ENCODE measurements at regions not wholly inside any gene's neighbourhood (a gene's known extent, or its start where the extent isn't known, plus 50 kb on each side); places are given as distances from the start of the nearest gene placed in this dataset.
"Not testable (repeated sequence)": the region's sequence is repeated elsewhere in the genome, so short reads cannot be mapped to it uniquely, and the experiment has no call there.

DNA sequence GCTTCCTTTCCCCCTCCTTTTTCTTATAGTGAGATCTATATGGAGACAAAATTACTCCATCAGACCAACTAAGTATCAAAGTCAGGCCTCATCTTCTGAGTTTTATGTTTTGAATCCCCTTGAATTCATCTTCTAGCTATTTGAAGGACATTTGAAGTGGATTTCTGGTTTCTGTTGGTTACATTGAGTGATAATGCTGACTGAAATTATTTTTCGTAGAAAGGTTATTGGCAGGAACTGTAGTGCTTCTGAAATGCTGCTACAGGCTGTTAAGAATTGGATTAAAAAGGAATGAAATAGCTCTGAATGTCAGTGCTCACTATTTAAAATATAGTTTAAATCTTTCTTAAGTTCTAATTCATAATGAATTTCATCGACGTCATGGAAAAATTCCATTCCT, 361.0 kb upstream of the TMEFF2 start:
- no peak overlapping the region for H3K27ac ChIP-seq (ENCODE audit: low read depth, low read length)
- H3K9ac ChIP-seq (ENCODE audit: low read length) = no peak overlapping the region
- no peaks in the 10 kb centered on the region for H3K36me3 ChIP-seq (ENCODE audit: control insufficient read depth, insufficient read depth, low read length)

DNA sequence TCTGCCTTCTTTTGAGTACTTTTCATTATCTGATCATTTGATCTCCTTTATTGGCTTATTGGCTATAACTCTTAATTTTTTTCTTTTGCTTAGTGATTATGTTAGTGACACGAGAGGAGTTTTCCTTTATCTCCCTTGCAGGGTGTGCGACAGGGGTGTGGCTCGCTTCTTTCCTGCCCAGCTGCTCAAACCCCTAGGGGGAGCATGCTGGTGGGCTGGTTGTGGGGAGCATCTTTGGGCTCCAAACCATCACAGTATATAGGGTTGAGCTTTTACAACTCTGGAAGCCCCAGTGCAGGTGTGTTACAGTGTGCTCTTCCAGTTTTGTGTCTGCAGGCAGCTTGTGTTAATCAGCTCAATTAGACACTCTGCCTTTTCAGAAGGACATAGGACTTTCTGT, 357.0 kb upstream of the TMEFF2 start:
- Histone ChIP-seq H3K27ac (ENCODE audit: low read depth, low read length) (no peak overlapping the region), H3K9ac (ENCODE audit: low read length) (no peak overlapping the region), H3K4me1 (ENCODE audit: control insufficient read depth, insufficient read depth, low read length) (no peaks in the 10 kb centered on the region), H3K27me3 (ENCODE audit: control insufficient read depth, insufficient read depth, low read length) (no peaks in the 10 kb centered on the region), H3K36me3 (ENCODE audit: control insufficient read depth, insufficient read depth, low read length) (no peaks in the 10 kb centered on the region), H3K4me3 (ENCODE audit: low read length) (no peak overlapping the region)

More for the DNA sequence above, 361.0 kb upstream of the TMEFF2 start:
- Histone ChIP-seq H3K4me1 (ENCODE audit: control insufficient read depth, insufficient read depth, low read length) (no peaks in the 10 kb centered on the region), H3K27me3 (ENCODE audit: control insufficient read depth, insufficient read depth, low read length) (no peaks in the 10 kb centered on the region), H3K4me3 (ENCODE audit: low read length) (no peak overlapping the region)

DNA sequence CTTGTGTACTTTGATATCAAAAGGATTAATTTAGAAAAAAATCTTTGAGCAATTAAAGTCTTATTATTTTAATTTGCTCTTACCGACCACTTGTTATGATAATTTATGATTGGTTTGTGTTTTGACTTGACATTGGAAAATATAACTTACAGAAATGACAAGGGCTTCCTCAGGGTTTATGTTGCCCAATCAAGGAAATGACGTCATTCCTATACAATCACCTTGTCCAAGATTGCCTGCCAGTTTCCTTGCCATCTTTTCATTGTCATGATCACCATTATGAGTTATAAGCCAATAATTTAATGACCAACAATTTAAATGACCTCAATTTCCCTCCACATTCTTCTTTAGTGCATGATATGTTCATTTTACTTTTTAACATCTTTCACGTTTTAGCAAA, 351.8 kb upstream of the TMEFF2 start:
- no peaks in the 10 kb centered on the region for H3K4me1 ChIP-seq (ENCODE audit: control insufficient read depth, insufficient read depth, low read length)
- no peaks in the 10 kb centered on the region for H3K27me3 ChIP-seq (ENCODE audit: control insufficient read depth, insufficient read depth, low read length)

DNA sequence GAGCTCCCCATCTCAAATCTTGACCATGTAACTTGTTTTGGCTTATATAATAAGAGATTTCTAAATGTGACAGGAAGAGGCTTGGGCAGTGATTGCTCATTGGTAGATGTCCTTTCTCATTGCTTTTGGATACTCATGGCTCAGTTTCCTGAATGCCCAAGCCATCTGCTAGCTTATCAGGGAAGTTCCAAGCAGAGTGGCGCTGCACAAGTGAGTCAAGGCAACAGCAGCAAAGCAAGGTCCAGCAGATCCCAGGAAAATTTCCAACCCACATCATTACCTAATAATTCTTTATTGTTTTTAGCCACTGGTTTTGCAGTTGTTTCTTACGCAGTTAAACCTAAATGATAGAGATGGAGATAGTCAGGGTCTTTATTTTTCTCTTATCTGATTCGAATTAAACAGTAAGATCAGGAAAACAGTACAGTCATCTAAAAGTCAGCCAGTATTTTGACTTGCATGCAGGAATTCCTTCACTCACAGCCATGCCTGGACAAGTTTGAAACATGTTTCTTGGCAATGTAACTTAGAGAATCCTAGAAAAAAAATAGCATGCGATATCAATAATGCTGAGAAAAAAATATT, 349.7 kb upstream of the TMEFF2 start:
- Histone ChIP-seq H3K27me3 (ENCODE audit: control insufficient read depth, insufficient read depth, low read length) (no peaks in the 10 kb centered on the region), H3K4me3 (ENCODE audit: low read length) (no peak overlapping the region), H3K4me1 (ENCODE audit: control insufficient read depth, insufficient read depth, low read length) (no peaks in the 10 kb centered on the region), H3K36me3 (ENCODE audit: control insufficient read depth, insufficient read depth, low read length) (no peaks in the 10 kb centered on the region), H3K9ac (ENCODE audit: low read length) (no peak overlapping the region), H3K27ac (ENCODE audit: low read depth, low read length) (no peak overlapping the region)

More for the DNA sequence above, 351.8 kb upstream of the TMEFF2 start:
- Histone ChIP-seq H3K4me3 (ENCODE audit: low read length) (no peak overlapping the region), H3K36me3 (ENCODE audit: control insufficient read depth, insufficient read depth, low read length) (no peaks in the 10 kb centered on the region), H3K27ac (ENCODE audit: low read depth, low read length) (no peak overlapping the region), H3K9ac (ENCODE audit: low read length) (no peak overlapping the region)

DNA sequence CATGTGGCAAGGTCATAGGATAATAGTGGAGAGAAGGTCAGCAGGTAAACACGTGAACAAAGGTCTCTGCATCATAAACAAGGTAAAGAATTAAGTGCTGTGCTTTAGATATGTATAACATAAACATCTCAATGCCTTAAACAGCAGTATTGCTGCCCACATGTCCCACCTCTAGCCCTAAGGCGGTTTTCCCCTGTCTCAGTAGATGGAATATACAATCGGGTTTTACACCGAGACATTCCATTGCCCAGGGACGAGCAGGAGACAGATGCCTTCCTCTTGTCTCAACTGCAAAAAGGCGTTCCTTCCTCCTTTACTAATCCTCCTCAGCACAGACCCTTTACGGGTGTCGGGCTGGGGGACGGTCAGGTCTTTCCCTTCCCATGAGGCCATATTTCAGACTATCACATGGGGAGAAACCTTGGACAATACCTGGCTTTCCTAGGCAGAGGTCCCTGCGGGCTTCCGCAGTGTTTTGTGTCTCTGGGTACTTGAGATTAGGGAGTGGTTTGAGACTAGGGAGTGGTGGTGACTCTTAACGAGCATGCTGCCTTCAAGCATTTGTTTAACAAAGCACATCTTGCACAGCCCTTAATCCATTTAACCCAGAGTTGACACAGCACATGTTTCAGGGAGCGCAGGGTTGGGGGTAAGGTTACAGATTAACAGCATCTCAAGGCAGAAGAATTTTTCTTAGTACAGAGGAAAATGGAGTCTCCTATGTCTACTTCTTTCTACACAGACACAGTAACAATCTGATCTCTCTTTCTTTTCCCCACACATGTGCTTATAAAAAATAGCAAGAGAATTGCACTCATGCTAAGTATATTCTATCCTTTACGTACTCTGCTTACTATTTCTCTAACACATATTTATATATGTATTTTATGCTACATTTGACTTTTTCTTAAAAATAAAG, 347.7 kb upstream of the TMEFF2 start:
- H3K36me3 ChIP-seq (ENCODE audit: control insufficient read depth, insufficient read depth, low read length); H3K27me3 ChIP-seq (ENCODE audit: control insufficient read depth, insufficient read depth, low read length); H3K4me3 ChIP-seq (ENCODE audit: low read length); H3K27ac ChIP-seq (ENCODE audit: low read depth, low read length); H3K4me1 ChIP-seq (ENCODE audit: control insufficient read depth, insufficient read depth, low read length); H3K9ac ChIP-seq (ENCODE audit: low read length): not testable (repeated sequence)

DNA sequence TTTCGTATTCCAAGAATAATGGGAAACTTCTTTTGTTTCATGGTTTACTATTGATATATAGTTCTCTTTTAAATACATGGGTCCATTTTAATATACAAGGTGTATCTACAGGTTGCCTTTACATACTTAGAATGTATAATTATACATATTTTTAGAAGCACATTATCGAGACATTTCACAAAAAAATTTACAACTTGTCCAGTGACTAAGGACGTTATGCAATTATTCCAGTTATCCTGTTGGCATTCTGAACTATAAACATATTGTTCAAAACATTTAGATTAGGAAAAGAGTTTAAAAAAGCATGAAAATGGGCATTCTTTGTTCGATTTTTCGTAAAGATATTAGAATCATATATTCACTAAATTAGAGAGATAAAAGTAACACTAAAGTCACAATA, 344.6 kb upstream of the TMEFF2 start:
- H3K4me3 ChIP-seq (ENCODE audit: low read length) = no peak overlapping the region
- H3K4me1 ChIP-seq (ENCODE audit: control insufficient read depth, insufficient read depth, low read length) = no peaks in the 10 kb centered on the region
- H3K27me3 ChIP-seq (ENCODE audit: control insufficient read depth, insufficient read depth, low read length) = no peaks in the 10 kb centered on the region
- H3K27ac ChIP-seq (ENCODE audit: low read depth, low read length) = no peak overlapping the region
- no peaks in the 10 kb centered on the region for H3K36me3 ChIP-seq (ENCODE audit: control insufficient read depth, insufficient read depth, low read length)
- no peak overlapping the region for H3K9ac ChIP-seq (ENCODE audit: low read length)

DNA sequence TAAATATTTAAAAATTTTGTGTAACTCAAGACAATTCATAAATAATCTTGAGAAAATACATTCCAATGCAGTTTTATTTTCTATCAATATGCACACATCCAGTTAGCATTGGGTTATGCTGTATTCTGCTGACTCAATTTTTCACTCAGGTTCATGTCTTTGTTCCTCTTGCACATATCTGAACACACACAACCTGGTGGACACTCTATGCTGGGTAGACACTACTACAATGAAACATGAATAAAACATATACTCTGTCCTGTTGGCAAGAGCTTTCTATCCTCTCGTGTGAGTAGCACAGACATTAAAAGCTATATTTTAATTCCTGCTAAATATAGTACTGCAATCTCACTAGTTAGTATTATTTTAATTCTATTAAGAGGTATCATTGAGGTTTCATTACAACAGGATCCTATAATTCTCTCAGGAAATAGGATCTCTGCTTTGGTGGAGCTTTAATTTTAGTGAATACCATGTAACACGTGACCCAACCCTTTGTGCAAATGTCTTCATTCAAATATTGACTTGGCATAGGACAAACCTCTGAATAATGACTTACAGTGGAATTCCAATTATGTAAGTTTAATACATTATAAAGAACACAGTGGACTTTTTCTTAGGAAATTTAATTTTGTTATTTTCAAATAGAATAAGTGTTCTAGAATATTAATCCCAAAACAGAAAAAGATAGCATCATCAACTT, 342.3 kb upstream of the TMEFF2 start:
- Histone ChIP-seq H3K36me3 (ENCODE audit: control insufficient read depth, insufficient read depth, low read length) (no peaks in the 10 kb centered on the region), H3K4me1 (ENCODE audit: control insufficient read depth, insufficient read depth, low read length) (no peaks in the 10 kb centered on the region), H3K27ac (ENCODE audit: low read depth, low read length) (no peak overlapping the region), H3K4me3 (ENCODE audit: low read length) (no peak overlapping the region), H3K9ac (ENCODE audit: low read length) (no peak overlapping the region), H3K27me3 (ENCODE audit: control insufficient read depth, insufficient read depth, low read length) (no peaks in the 10 kb centered on the region)

DNA sequence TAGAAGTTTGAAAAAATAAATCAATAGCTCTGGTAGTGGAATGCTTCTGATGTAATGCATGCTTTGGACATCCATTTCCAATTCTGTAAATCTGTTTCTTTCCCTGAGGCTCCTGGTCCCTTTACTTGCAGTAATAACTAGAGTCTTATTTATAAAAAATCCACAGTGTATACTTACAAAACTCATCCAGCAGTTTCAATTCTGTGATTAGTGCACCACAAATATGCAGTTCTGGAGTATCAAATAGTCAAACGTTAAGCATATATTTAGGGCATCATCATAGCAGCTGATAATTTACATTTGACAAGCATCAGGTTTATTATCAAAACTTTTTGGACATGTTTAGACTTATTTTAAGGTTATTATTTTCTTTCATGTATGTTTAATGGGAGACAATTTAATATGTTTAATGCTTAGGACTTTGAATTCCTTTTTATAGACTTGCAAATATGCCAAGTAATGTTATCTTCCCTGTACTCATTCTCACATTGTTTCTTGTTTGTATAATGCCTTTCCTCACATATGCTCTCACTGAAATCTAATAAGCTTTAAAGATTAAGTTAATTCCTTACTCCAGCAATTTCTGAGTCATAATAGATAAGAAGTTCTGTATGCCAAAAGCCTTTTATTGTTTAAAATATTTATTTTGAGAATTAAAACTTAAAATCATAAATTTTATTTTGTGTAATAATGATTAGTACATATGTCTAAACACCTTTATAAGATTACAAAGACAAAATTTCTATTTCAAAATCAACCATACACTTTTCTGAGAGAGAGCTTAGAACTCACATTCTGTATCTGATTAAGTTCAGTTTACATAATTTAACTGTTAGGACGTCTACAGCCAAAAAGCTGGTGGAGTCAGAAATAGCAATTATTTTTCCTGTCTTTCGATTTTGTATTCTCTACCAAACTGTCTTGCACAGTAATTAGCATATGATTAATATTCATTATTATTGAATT, 341.5 kb upstream of the TMEFF2 start:
- Histone ChIP-seq H3K27ac (ENCODE audit: low read depth, low read length) (no peak overlapping the region), H3K27me3 (ENCODE audit: control insufficient read depth, insufficient read depth, low read length) (no peaks in the 10 kb centered on the region), H3K4me1 (ENCODE audit: control insufficient read depth, insufficient read depth, low read length) (no peaks in the 10 kb centered on the region), H3K4me3 (ENCODE audit: low read length) (no peak overlapping the region), H3K9ac (ENCODE audit: low read length) (no peak overlapping the region), H3K36me3 (ENCODE audit: control insufficient read depth, insufficient read depth, low read length) (no peaks in the 10 kb centered on the region)

DNA sequence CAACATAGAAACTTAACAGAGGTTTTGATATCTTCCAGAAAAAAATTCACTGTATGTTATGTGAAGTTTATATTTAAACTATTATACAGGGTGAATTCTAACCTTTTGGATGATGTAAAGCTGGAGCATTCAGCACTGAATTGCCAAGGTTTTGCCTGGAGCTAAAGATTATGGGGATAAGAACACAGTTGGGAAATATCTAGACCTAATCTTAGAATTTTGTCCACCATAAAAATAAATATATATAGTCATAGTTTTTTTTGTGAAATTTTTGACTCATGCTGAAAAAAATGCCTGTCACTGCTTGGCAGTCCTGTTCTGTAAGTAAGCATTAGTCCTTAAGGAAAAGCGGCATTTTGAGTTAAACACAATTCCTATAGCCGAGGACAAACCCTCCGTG, 339.3 kb upstream of the TMEFF2 start:
- H3K27me3 ChIP-seq (ENCODE audit: control insufficient read depth, insufficient read depth, low read length) = no peaks in the 10 kb centered on the region
- H3K27ac ChIP-seq (ENCODE audit: low read depth, low read length) = no peak overlapping the region
- no peaks in the 10 kb centered on the region for H3K4me1 ChIP-seq (ENCODE audit: control insufficient read depth, insufficient read depth, low read length)
- no peaks in the 10 kb centered on the region for H3K36me3 ChIP-seq (ENCODE audit: control insufficient read depth, insufficient read depth, low read length)
- H3K9ac ChIP-seq (ENCODE audit: low read length) = no peak overlapping the region
- H3K4me3 ChIP-seq (ENCODE audit: low read length) = no peak overlapping the region

DNA sequence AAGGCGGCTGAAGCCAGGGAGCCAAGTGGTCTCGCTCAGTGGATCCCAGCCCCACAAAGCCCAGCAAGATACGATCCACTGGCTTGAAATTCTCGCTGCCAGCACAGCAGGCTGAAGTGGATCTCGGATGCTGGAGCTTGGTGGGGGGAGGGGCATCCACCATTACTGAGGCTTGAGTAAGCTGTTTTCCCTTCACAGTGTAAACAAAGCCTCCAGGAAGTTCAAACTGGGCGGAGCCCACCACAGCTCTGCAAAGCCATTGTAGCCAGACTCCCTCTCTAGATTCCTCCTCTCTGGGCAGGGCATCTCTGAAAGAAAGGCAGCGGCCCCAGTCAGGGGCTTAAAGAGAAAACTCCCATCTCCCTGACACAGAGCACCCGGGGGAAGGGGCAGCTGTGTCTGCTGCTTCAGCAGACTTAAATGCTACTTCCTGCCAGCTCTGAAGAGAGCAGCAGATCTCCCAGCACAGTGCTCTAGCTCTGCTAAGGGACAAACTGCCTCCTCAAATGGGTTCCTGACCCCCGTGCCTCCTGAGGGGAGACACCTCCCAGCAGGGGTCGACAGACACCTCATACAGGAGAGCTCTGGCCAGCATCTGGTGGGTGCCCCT, 330.0 kb upstream of the TMEFF2 start:
- not testable (repeated sequence) for H3K4me3 ChIP-seq (ENCODE audit: low read length); H3K36me3 ChIP-seq (ENCODE audit: control insufficient read depth, insufficient read depth, low read length); H3K27ac ChIP-seq (ENCODE audit: low read depth, low read length); H3K27me3 ChIP-seq (ENCODE audit: control insufficient read depth, insufficient read depth, low read length); H3K4me1 ChIP-seq (ENCODE audit: control insufficient read depth, insufficient read depth, low read length); H3K9ac ChIP-seq (ENCODE audit: low read length)

DNA sequence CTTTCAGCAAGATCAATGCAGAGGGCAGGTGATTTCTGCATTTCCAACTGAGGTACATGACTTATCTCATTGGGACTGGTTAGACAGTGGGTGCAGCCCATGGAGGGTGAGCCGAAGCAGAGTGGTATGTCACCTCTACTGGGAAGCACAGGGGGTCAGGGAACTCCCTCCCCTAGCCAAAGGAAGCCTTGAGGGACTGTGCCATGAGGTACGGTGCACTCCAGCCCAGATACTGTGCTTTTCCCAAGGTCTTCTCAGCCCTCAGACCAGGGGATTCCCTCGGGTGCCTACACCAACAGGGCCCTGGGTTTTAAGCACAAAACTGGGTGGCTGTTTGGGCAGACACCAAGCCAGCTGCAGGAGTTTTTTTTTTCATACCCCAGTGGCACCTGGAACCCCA, 329.5 kb upstream of the TMEFF2 start:
- not testable (repeated sequence) for H3K4me1 ChIP-seq (ENCODE audit: control insufficient read depth, insufficient read depth, low read length); H3K27ac ChIP-seq (ENCODE audit: low read depth, low read length); H3K4me3 ChIP-seq (ENCODE audit: low read length)

More for the DNA sequence above, 329.5 kb upstream of the TMEFF2 start:
- H3K36me3 ChIP-seq (ENCODE audit: control insufficient read depth, insufficient read depth, low read length); H3K27me3 ChIP-seq (ENCODE audit: control insufficient read depth, insufficient read depth, low read length); H3K9ac ChIP-seq (ENCODE audit: low read length): not testable (repeated sequence)
